ENCODE measurements at regions not wholly inside any gene's neighbourhood (a gene's known extent, or its start where the extent isn't known, plus 50 kb on each side); places are given as distances from the start of the nearest gene placed in this dataset.

GRCh38 chr6:82080767-82081166, 166.8 kb downstream of the IBTK start:
- no peak for TF ChIP-seq EP300 (IDR thresholded peaks at IDR 0.05; ENCODE audit: borderline replicate concordance)
- TF ChIP-seq YY1 (IDR thresholded peaks at IDR 0.05; ENCODE audit: low read depth), result no peak
- no peak for TF ChIP-seq TCF12 (IDR thresholded peaks at IDR 0.05; ENCODE audit: low read depth)
- no peak for TF ChIP-seq REST (IDR thresholded peaks at IDR 0.05; ENCODE audit: low read depth)
- TF ChIP-seq TEAD4 (IDR thresholded peaks at IDR 0.05), result no peak
